ENCODE measurements at regions not wholly inside any gene's neighbourhood (a gene's known extent, or its start where the extent isn't known, plus 50 kb on each side); places are given as distances from the start of the nearest gene placed in this dataset.

DNA sequence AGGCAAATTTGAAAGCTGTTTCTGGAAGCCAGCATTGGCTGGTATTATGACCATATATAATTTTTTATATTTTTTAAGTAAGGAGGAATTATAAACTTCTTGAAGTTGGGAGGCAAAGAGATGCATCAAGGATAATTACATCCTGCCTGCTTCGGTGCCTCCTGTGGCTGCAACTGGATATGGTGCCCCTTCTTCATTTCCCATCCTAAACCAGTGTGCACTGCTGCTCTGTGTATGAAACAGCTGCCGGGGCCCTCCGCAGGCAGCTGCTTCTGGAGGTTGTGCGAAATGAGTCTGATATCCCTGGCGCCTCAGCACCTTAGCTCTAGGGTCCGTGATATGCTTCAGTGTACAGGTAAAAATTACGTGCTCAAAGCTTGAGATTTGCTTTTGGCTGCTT lies 304.2 kb downstream of the ENC1 start:
- DNase-seq, result no peak

DNA sequence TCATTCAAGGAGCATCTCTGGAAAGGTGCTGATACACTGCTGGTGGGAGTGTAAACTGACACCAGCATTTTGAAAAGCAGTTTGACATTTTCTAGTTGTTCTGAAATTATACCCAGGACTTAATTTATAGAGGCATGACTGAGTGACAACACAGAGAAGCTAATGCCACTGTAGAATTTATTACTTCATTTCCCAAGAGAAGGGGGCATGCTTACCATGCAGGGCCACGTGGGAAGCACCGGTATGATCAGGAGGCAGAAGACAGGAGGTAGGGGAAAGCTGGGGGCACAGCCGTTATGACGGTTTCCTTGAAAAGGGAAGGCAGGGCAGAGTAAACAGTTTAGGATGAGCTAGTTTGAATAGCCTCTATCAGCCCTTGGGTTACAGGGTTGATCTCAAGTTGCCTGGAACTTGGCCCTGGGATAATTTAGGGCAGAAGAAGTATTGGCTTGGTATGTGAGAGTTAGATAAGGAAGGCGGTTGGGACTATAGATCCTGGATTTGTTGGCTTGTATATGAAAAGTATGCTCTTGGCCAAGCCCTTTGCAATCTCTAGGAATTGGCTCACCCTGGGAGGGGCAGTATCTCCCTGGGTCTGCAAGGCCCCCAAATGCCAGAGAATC lies 305.7 kb downstream of the ENC1 start:
- DNase-seq, result no peak

DNA sequence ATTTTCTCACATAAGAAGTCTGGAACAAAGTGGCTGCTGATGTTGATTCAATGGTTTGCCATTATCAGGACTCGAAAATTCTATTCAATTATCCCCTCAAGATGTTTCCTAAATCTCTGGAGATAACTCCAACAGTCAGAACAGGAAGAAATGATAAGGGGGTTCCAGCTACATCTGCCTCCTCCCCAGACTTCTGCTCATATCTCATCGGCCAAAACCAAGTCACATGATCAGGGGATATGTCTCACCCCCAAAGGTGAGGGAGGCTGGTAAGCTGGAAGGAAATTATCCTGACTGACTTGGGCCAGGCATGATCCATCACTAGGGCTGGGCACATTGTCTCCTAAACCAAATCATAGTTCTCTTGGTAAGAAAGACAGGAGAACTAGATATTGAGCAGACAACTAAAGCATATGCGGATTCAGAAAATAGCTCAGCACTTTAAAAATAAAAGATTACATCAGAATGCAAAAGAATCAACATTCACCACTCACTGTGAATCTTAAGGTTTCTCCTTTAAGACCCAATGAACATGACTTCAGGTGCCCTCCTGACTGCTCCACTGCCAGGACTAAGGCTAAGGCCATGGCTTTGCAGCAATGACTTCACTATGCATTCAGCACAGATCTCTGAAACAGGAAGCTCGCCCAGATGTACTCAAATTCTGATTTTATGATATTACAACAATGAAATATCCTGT lies 306.3 kb downstream of the ENC1 start:
- DNase-seq, result no peak

DNA sequence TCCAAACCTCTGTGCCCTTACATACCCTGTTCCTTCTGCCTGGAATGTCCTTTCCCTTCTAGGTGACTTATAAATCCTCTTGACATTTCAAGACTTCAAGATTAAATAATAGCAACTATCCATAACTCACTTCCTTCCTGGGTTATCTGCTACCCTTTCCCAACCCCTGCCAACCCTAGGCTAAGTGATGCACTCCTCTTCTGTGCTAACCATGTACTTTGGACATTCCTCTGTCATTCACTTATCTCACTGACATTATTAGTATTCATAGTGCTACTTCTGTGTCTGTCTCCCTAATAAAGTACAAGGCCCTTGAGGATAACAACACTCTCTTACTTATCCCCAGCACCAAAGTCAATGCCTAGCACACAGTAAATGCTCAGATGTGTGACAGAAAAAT lies 307.1 kb downstream of the ENC1 start:
- DNase-seq, result no peak

DNA sequence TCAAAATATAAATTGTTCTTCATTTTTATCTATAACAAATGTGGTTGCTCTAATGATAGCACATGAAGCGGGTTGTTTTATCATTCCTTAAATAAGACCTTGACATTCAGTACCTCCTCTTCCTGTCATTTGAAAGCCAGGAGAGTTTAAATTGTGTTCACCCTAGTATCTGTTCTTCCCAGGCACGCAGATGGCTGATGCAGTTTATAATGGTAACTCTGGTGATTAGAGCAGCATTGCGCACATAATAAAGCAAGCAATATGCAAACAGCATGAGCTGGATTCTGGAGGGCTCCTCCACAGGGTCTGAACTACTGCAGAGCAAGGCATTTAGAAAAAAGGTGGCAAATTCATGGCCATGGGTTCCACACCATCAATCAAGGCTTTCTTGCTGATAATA lies 307.8 kb downstream of the ENC1 start:
- DNase-seq, result no peak

DNA sequence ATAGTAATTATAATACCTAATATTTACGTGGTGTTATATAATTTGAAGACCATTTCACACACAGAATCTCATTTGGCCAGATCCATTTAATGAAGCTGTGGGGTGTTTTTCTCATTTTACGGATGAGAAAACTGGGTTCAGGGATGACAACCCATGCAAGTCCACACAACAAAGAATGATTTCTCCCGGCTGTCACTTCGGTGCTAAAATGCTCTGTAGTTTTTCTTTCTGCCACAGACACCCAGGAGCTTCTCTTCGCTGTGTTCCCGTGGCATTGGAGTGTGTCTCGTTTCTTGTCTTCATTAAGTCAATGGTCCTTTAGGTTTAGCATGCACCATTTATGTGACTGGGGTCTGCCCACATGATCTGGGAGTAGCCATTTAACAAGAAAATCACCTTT lies 308.5 kb downstream of the ENC1 start:
- no peak for DNase-seq

DNA sequence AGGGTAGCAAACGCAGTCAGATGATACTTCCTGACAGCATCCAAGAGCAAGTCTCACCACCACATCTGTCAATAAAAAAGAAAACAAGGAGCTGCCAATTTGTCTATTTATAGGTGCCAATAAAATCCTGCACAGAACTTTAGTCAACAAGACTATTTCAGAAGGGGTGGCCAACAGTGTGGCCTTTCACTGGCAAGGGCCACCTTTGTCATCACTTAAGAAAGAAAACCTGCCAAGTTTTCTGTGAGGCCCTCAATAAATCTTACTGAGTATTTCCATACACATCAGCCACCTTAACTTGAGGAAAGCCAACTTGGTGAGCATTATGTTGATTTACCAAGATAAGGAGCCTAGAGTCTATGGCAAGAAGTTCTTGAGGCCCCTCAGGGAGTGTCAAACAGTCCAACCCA lies 312.3 kb downstream of the ENC1 start:
- peak; percentile 90 for DNase-seq

DNA sequence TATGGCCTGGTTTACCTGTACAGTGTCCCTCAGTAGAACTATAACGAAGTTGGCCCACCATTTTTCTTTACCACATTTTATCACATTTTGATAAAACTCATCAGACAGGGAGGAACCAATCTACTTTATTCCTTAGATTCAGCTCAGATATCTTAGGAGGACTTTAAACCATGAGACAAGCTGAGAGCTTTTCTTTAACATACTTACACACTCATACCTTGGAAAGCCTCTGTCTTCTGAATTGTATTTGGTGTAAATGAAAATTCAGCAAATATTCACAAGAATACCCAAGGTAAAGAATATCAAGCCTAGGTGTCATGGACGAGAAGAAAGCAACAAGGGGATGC lies 313.2 kb downstream of the ENC1 start:
- DNase-seq, result no peak

DNA sequence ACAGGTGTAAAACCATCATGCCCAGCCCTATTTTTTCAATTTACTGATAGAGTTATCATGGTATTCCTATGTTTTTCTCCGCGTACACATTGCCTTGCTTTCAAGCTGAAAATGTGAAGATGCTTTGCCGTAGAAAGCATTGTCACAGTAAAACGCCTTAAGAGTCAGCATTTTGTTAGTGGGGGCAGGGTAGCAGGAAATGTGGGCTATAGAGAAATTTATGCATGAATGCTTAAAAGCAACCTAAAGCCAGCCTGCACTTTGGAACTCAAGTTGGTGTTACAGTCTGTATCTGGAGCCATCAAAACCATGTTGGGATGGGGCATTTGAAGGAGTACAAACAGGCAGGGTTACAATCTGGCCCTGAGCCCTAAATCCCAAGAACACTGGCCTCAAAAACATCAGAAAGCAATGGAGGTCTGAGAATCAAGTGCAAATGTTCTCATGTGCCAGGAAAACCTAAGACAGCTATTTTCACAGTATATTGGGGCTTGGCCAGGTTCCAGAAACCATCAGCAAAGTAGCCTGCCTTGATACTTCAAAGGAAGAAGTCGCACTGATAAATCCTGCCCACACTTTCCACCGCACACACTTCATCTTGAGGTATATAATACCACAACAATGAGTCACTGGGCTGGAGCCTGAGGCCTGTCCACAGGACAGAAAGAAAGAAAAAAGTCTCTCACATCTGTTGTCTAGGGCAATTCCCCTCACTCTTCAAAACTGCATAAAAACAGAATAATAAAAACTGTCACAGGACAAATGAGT lies 313.8 kb downstream of the ENC1 start:
- DNase-seq, result peak; percentile 91

DNA sequence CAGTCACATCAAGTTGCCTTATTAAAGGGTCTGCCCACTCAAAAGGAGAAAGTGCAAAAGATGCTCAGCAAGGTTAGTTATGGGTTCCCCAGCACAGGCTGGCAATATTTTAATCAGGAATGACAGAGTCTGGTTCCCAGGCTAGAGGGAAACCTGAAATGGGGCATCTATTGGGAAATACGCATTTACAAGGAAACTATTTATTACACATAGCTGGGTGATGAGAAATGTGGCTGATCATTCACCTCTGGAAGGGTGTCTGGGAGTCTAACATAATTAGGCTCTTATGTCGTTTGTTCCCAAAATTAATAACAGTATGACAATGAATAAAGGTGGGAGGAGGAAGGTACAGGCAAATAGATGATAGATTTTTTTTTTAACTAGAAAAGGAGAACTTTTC lies 314.7 kb downstream of the ENC1 start:
- DNase-seq, result no peak

DNA sequence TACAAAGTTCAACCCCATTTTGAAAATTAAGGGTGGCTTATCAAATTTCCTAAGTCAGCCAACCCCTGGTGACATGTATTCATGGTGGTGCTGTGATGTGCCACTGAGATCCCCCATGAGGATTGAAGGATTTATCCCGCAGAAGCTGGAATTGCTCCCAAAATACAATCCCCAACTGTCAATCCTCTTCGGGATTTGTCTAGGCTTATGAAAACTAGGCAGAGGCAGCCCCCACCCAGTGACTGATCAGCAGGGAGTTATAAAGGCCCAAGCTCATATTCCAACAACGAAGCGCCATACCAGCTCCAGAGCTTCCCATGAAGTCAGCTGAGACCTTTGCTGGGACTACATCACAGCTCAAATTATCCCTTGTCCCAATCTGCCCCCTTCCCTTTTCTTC lies 316.0 kb downstream of the ENC1 start:
- no peak for DNase-seq

DNA sequence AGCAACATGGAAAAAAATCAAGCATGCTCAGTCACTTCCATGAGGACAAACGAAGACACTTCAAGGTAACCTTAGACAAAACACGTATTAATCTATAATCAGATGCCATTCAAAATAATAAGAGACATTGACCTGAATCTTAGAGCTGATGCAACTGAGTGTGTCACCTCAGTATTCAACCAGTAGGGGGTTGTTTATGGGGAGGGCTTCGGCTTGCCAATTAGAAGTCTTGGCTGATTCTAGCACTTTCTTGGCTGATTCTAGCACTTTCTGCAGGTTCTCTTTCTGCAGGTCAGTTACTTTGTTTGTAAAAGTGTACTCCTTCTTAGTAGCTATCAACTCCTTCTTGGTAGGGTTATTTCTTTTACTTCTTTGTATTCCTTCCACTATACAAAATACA lies 317.6 kb downstream of the ENC1 start:
- DNase-seq, result no peak

DNA sequence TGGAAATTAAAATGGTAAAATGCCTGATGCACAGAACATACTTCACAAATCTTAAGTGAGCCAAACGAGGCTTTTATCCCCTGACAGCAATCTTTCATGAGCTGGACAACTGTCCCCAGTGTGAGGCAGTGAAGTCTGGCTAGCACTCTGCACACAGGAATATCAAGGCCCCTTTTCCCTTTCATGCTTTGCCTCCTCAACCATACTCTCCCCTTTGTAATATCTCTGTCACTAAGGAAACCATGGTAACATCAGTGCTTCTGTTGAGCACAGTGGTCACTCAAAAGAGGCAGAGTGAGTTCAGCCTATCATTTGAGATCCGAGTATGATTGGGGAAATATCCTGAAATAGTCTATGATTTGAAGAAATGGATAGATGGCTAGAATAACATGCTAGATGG lies 318.3 kb downstream of the ENC1 start:
- DNase-seq, result no peak

DNA sequence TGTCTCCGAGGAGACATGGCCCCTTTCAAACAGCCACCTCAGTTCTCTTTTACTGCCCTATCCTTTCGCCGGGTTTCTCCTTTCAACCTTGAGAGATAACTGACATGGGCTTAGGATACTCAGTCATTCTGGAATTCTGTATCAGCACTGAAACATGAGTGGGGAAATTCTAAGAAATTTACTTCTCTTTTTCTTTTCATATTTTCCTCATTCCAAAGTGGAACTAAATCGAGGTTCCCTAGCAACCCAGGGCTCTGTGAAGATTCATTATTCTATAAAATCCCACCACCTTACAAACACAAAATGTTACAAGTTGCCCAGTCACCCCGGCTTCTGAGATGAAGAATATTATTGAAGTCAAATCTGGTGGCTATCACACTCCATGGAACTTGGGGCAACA lies 319.2 kb downstream of the ENC1 start:
- DNase-seq, result no peak

DNA sequence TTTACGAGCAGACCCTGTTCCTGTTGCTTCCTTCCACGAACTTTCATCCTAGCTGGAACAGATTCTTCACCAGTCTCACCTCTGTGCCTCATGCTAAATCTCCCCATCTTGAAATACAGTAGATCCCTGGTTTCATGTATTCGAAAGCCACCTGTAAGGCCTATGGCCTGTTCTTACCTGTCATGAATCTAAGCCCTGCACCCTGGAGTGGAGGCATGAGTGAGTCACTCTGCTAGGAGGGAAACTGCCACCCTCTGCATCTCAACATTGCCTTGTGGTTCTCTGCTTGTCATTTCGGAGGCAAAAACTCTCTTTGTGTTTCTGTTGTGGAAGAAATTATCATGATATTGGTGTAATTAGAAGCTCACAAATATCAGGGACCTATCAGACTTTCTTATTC lies 320.0 kb downstream of the ENC1 start:
- no peak for DNase-seq

DNA sequence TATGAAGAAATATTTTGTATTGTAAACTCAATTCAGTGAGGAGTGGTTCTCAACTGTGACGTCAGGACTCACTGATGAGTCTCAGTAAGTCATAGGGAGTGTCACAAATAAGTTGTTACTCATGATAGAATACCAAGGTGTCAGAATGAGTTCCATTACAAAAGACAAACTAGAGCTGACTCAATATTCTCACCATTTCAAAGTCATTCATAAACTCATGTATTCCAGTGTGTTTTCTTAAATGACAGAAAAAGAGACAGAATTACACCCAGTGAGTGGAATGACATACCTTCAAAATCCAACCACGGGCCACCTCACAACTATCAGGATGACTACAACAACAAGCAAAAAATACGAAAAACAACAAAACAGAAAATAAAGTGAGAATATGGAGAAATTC lies 321.5 kb downstream of the ENC1 start:
- no peak for DNase-seq

DNA sequence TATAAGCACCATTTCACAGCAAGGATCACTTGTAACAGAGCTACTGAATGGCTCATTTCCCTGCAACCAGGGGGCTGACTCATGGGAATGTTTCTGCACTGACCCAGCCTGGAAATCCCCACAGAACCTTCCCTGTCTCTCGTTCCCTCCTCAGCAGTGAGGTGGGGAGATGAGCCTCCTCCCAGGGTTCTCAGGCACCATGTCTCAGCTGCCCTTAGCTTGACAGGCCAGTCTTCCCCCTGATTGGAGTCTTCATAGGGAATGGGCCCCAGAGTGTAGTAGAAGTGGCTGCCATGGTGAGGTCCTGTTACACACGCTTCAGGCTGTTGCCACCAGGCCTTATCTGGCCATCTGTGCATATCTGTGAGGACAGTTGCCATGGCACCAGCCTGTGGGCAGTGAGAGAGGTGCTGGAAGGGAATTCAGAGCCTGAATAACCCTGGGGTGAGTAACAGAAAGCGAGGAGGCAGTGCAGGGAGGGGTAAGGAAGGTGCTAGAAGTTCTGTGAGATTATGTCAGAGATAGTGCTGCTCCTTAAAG lies 324.4 kb downstream of the ENC1 start:
- DNase-seq, result no peak

DNA sequence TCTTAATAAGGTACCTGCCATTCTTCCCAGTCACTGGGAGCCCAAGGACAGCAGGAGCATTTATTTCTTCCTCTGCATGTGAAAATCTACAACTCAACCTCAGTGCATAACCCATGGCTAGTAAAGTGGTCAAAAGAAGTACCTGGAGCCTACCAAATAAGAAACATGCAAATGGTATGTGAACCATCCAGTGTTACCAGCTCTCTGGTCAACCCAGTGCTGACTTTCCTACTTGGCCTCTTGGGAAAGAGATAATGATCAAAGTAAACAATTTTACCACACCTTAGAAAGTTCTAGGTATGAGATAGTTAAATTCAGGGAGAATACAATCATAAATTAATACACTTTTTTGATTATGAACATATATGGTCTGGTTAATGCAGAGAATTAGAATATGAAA lies 325.6 kb downstream of the ENC1 start:
- DNase-seq, result no peak

DNA sequence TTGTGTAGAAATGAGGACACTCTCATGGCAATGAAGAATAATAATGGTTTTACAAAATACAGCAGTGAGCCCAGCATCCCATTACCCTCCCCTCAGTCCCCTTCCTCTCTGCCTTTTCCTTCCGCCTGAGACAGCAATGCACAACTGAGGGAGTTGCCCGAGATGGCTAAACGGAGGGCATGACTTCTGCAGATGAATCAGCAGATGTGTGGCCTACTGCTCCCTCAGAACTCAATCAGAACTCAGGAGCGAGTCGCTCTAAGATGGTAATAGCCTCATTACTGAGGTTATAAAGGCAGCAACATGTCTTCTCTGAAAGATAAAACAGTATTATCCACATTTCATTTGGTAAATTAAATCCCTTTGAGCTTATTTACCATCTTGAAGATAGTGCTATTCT lies 326.6 kb downstream of the ENC1 start:
- no peak for DNase-seq

DNA sequence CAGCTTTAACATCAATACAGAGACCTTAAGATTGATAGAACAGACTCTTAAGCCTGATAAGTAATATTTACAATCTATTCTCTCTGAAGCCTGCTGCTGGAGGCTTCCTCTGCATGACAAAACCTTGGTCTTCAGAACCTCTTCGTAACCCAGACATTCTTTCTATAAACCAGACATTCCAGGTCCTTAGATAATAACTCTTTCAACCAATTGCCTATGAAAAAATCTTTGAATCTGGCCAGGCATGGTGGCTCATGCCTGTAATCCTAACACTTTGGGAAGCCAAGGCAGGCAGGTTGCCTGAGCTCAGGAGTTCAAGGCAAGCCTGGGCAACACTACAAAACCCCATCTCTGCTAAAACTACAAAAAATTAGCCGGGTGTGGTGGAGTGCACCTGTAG lies 327.8 kb downstream of the ENC1 start:
- no peak for DNase-seq

DNA sequence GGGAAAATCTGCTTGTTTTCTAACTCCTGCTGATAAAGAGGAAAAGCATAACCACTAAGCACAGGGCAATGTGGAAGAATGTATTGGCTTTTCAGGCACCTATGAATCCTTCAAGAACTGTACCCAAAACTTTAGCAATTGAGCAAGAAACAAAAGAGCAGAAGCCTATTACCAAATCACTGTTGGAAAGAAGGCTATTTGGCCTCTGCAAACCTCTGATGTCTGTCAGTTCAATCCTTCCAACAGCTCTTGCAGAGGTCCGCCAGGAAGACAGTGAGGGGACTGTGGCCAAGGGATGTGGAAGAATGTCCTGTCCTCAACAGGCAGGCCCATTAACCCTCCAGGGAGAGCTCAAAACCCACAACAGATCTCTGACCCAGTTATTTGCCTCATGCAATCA lies 328.6 kb downstream of the ENC1 start:
- no peak for DNase-seq

DNA sequence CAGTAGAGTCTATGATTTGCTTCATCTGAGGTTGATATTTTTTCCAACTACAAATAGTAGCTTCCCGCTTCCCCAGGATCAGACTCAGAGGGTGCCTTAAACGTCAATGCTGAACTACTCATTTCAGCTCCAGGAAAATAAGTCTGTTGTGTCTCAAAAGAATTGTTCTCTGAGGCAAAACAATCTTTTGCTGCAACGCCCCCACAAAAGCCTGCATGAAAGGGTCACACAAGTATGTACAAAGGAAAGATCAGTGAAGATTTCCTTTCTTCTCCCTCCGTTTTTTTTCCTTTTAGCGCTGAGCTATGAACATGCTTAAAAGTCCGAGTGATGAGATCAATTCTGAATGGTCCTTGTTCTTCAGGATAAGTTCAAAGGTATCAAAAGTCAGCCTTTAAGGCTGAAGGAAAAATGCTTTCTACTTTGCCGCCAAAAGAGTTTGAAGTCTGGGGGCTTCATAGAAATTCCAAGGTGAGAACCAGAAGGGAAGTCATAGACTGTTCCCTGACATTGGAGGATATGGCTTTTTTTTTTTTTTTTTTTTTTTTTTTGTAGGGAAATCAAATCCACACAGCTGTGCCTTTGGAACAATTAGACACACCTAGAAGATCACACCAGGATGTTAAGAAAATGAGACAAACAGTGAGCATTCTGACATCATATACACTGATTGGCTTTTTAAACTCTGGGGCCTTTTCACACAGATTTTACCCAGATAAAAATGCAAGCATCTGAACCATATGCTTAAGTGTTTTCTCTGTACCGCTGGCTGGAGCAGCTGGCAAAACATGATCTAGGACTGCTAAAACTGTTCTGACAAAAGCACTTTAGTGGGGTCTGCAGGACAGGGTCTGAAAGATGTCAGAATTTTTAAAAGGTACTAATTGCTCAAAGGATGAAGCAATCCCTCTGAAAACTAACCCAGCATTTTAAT lies 329.3 kb downstream of the ENC1 start:
- DNase-seq, result no peak

DNA sequence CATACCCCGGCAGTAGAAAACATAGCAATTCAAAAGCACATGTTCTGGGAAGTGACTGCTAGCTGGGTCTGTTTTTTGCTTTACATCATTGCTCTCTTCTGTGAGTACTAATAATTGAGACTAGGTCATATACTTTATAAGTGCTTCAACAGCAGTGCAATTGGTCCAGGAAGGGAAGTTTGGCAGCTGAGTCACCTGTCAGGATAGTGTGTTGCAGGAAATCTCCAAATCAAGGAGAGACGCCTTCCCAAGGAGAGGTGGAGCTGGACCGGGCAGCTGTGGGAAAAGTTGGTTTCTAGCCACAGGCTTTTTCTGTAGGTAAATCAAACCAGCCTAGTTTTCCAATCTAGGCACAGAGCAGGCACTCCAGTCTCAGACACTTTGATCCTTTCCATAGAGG lies 330.1 kb downstream of the ENC1 start:
- no peak for DNase-seq
